ENCODE measurements at regions not wholly inside any gene's neighbourhood (a gene's known extent, or its start where the extent isn't known, plus 50 kb on each side); places are given as distances from the start of the nearest gene placed in this dataset.

DNA sequence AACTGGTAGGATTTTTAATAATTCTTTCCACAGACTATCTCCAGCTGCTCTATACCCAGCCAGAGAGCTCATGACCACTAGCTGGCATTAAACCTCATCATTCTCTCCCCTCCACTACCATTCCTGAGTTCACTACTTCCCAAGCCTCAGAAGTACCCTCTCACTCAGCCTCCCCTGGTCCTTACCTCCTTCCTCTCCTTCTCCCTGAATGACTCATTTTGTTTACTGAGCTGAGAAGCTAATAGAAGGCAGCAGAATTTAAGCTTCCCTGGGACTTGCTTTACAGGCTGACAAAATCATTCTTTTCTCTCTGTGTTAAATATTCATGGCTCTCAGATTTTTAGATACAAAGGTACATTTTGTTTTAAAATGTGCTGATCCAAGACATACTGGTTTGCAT, 305.4 kb downstream of the TLR4 start:
- Histone ChIP-seq H3K4me3 (no peak overlapping the region), H3K27me3 (ENCODE audit: insufficient read depth in 3 of 3, low read length in 2 of 3) (no peaks in the 10 kb centered on the region), H3K4me1 (no peaks in the 10 kb centered on the region), H3K36me3 (ENCODE audit: insufficient read depth in 1 of 2, low read depth in 1 of 2) (no peaks in the 10 kb centered on the region), H3K27ac (no peak overlapping the region), H3K9me3 (no peaks in the 10 kb centered on the region)
- TF ChIP-seq, protein P1, sequence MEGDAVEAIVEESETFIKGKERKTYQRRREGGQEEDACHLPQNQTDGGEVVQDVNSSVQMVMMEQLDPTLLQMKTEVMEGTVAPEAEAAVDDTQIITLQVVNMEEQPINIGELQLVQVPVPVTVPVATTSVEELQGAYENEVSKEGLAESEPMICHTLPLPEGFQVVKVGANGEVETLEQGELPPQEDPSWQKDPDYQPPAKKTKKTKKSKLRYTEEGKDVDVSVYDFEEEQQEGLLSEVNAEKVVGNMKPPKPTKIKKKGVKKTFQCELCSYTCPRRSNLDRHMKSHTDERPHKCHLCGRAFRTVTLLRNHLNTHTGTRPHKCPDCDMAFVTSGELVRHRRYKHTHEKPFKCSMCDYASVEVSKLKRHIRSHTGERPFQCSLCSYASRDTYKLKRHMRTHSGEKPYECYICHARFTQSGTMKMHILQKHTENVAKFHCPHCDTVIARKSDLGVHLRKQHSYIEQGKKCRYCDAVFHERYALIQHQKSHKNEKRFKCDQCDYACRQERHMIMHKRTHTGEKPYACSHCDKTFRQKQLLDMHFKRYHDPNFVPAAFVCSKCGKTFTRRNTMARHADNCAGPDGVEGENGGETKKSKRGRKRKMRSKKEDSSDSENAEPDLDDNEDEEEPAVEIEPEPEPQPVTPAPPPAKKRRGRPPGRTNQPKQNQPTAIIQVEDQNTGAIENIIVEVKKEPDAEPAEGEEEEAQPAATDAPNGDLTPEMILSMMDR (IDR thresholded peaks at IDR 0.05): no peak
- intact Hi-C loops (cut with DNase I): no loop called here
- ATAC-seq (no peak), DNase-seq (no peak)

DNA sequence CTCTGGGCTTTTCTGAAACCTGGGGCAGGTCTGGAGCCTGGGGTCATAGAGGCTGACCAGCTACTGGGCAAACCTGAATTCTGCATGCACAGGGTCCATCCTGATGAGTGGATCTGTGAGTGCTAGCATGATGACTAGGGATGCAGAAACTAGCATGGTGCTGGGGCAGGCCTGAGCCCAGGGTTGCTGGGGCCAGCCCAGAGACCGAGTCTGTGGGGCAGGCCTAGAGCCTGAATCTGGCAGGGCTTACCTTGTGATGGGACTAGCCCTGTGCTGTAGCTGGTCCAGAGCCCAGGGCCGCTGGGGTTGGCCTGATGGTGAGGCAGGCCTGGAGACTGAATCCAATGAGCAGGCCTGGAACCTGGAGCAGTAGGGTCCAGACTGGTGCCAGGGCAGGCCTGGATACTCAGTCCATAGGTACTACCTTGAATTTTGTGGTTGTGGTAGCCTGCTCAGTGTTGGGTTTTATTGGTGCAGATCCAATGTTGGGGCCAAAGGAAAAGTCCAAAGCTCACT, 313.5 kb downstream of the TLR4 start:
- intact Hi-C loops (cut with DNase I): no loop called here
- ATAC-seq (peak in 1 of 4 donors; percentile 25), DNase-seq (peak in 1 of 2 donors; percentile 23)
- TF ChIP-seq, protein P1 (IDR thresholded peaks at IDR 0.05): no peak
- H3K4me1 ChIP-seq: no peaks in the 10 kb centered on the region
- no peak overlapping the region for H3K27ac ChIP-seq
- no peaks in the 10 kb centered on the region for H3K27me3 ChIP-seq (ENCODE audit: insufficient read depth in 3 of 3, low read length in 2 of 3)
- H3K4me3 ChIP-seq: no peak overlapping the region
- H3K36me3 ChIP-seq (ENCODE audit: insufficient read depth in 1 of 2, low read depth in 1 of 2): no peaks in the 10 kb centered on the region
- WGBS, 3 donors: 66 to 88% (median 79%) methylated on average over 2 of the region's 2 CpGs
- no peaks in the 10 kb centered on the region for H3K9me3 ChIP-seq

DNA sequence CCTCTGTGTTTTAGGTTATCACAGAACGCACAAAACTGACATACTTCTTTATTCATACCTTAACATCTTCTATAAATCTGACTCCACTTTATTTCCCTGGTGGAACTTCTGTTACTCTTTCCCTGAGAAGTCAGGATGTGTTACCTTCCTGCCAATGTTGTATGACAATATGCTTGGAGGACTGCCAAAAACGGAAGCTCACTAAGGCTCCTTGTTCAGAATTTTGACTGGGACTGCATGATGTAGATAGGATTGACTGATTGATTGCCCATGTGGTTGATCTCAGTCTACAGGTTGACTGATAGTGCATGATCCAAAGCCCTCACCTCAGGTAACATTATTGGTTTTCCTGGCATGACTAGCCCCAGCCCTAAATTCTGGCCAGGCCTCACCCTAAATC, 319.4 kb downstream of the TLR4 start:
- intact Hi-C loops (cut with DNase I): no loop called here
- no peak overlapping the region for H3K27ac ChIP-seq
- DNase-seq: no peak

DNA sequence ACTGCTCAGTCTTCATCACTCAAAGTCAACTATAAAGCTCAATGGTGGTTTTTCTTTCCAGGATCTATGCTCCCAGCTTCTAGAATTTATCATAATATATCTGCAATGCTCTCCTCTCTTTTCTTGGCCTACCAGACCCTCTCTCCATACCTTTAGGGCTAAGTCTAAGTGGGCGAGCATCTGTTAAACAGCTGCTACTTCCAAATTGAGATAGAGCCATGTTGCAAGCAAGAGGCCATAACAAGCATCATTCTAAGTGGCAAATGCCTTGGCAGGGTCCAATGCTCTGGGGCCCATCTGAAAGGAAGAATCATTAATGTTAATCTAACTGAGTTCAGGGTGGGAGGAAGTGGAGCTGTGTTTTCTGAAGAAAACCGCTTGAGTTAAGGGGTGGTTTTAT, 324.0 kb downstream of the TLR4 start:
- no peak for DNase-seq
- 83 to 93% (median 87%) methylated on average over 2 of the region's 2 CpGs for WGBS, 3 donors
- Histone ChIP-seq H3K9me3 (no peaks in the 10 kb centered on the region), H3K4me1 (no peaks in the 10 kb centered on the region), H3K27me3 (ENCODE audit: insufficient read depth in 3 of 3, low read length in 2 of 3) (no peaks in the 10 kb centered on the region), H3K4me3 (no peak overlapping the region), H3K36me3 (ENCODE audit: insufficient read depth in 1 of 2, low read depth in 1 of 2) (no peaks in the 10 kb centered on the region), H3K27ac (no peak overlapping the region)
- intact Hi-C loops (cut with DNase I): no loop called here
- ATAC-seq: no peak
- TF ChIP-seq, protein P1 (IDR thresholded peaks at IDR 0.05): no peak

More for the DNA sequence above, 319.4 kb downstream of the TLR4 start:
- TF ChIP-seq, protein P1 (IDR thresholded peaks at IDR 0.05): no peak
- 43 to 58% (median 47%) methylated on average over 2 of the region's 2 CpGs for WGBS, 3 donors
- Histone ChIP-seq H3K9me3 (no peaks in the 10 kb centered on the region), H3K4me1 (no peaks in the 10 kb centered on the region), H3K4me3 (no peak overlapping the region), H3K36me3 (ENCODE audit: insufficient read depth in 1 of 2, low read depth in 1 of 2) (no peaks in the 10 kb centered on the region), H3K27me3 (ENCODE audit: insufficient read depth in 3 of 3, low read length in 2 of 3) (no peaks in the 10 kb centered on the region)
- ATAC-seq: no peak

DNA sequence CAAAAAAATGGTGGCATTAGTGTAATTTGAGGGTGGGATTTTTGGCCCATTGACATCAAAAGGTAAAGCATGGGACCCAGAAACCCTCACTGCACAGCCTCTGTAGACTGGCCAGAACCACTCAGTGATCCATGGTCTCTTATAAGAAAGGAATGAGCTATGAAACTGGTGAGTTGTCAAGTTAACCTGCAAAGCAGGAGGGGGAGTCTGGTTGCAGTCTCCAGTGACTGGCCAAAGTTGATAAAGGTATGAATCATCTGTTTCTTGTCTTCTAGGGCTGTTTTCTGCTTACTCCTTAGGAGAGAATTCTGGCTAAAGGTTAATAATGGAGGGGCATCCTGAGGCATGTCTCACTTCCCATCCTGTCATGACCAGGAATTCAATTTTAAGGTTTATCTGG, 325.2 kb downstream of the TLR4 start:
- H3K27ac ChIP-seq: no peak overlapping the region
- ATAC-seq: no peak
- intact Hi-C loops (cut with DNase I): no loop called here
- H3K4me1 ChIP-seq: no peaks in the 10 kb centered on the region
- no peaks in the 10 kb centered on the region for H3K27me3 ChIP-seq (ENCODE audit: insufficient read depth in 3 of 3, low read length in 2 of 3)
- DNase-seq: no peak
- H3K36me3 ChIP-seq (ENCODE audit: insufficient read depth in 1 of 2, low read depth in 1 of 2): no peaks in the 10 kb centered on the region
- H3K4me3 ChIP-seq: no peak overlapping the region
- H3K9me3 ChIP-seq: no peaks in the 10 kb centered on the region
- TF ChIP-seq, protein P1 (IDR thresholded peaks at IDR 0.05): no peak

Measured in psoas muscle (tissue), 7 donors.